Activated naive CD8-positive, alpha-beta T cell treated with anti-CD3 and anti-CD28 coated beads, Interleukin-2, amount 50 U/mL, for 16 hours (primary cell): ENCODE measurements at regions not wholly inside any gene's neighbourhood (a gene's known extent, or its start where the extent isn't known, plus 50 kb on each side); places are given as distances from the start of the nearest gene placed in this dataset.

Experiments
- DNase-seq: peaks from one replicate; pipeline ENCODE4 v3.0.0-alpha.2; 2020; ENCODE audit warnings: low read depth, low spot score

DNA sequence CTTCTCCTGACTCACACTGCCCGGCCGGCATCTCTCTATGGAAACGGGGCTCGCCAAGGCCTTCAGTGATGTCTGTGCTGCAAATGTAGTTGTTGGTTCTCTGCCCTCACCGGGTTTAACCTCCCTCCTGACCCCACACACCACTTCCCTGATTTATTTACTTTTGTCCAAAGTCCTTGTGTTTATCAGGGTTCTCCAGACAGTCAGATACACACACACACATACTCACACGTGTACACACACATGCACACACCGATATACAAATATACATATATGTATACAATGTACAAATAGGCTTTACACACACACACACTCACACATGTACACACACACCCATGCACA lies 647.0 kb downstream of the BRD1 start:
- no peak for DNase-seq

DNA sequence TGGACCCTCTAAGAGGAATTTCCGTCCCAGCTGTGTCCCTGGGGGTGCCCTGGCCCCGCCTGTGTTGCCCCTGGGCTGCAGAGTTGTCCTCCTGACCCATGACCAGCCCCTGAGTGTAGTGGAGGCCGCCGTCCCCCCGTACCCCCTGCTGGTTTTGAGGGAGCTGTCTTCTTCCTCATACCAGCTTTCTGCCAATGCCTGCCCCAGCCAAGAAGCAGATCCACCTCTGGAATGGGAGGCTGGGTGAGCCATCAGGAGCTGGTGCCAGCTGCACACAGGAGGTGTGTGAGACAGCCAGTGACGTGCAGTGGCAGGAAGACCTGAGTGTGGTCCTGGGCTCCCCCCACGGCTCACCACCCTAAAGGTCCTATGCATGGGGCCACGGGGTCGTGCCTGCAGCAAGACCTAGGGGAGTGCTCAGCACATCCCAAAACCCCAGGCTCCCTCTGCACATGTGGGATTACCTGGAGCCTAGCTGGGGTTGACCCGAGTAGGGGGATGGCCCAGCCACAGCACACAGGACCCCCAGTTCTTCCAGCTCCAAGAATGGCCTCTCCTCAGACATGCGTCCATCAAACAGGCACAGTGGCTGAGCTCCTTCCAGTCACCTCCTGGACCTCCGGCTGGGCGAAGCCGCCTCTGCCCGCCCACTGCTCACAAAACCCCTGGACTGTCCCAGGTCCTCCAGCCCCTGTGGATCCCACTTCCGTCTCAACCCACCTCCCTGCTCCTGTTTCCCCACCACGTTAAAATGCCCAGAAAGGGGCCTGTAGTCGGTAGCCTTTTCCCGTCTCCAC lies 647.6 kb downstream of the BRD1 start:
- no peak for DNase-seq

DNA sequence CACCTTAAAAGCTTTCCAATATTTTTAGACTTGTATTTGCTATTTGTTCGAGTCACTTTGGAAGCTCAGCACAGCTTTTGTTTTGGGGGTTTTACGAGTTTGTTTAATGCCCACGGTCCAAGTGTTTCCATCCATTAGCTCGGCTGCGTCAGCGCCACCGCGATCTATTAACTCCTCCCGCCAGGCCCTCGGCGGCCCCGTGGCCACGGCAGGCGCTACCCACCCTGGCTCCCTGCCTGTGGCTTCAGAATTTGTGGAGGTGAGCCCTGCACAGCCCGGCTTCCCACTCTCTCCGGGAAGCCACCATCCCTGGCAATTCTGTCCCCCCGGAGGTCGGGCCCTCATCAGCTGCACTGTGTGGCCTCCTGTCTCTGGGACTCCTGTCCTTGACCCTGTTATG lies 648.5 kb downstream of the BRD1 start:
- DNase-seq: no peak

DNA sequence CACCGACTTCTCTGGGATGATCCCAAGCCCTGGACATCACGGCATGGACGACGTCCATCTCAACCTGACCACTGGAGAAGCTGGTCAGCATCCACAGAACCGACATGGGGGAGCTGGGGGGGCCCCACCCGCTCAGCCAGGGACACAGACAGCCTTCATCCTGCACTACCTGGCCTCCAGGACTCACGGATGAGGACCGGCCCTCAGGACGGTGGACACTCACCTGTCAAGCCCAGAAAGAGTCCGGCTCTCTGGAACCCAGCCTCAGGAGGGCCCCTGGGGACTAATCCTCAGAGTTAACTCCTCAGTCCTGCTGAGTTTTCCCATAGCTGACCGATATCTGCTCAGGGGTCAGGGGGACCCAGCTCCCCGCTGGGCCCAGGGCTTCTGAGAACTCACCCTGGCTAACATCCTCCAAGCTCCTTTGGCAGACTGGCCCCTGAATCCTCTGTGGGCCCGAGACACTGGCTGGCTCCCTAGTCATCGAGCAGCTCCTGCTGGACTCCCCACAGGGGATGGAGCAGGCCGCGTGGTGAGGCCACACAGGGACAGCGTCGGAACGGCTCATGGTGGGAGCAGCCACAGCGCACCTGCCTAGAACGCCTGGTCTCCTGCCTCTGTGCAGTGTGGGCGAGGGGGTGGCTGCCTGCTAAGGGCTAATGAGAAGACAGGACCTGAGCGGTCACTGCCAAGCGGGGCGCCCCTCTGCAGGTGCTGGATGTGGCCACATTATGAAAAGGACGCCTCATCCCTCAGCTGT lies 649.2 kb downstream of the BRD1 start:
- DNase-seq: no peak

DNA sequence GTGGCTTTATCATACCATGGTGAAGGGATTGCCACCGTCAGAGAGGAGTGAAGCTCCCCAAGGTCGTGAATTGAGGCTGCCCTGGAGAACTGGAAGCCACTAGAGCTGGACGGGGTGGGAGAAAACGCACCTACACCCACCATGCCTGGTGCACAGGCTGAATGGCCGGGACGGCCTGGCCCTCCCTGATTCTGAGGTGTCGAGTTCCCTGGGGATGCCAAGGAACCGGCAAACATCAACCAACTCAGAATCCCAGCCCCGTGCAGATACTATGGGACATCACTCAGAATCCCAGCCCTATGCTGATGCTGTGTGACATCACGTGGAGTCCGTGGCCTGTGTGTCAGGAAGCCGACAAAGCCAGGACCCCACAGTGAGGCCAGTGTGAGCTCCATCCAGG lies 650.0 kb downstream of the BRD1 start:
- no peak for DNase-seq

DNA sequence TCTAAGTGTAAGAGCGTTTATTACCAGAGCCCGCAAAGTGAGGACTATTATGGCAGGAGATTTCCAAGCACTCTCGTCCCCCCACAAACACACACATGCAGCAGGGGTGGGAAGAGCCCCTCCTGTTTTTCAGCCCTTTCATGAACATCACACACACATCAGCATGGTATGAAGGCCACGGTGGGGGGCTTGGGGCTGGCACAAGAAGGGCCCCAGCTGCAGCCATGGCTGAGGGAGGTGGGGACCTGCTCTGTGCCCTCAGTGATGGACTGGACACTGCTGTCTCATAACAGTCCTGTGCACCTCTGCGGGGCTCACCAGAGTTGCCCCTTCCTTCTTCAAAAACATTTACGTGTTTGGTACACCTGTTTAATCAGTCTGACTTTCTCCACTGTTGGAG lies 650.7 kb downstream of the BRD1 start:
- DNase-seq: no peak

DNA sequence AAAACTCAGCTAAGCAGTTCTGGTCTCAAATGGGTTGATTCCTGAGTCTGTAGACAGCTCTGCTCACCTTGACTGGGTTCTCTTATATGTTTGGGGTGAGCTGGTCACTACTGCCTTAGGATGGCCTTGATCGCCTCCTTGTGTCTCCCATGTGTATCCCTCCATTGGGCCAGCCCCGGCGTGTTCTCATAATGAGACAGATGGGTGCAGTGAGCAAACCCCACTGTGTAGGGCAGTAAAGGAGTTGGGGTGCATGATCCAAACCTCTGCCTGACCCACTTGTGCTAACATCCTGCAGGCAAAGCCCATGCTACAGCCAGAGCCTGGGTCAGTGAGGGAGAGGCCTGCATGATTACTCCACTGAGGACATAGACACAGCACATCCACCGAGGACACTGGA lies 657.6 kb downstream of the BRD1 start:
- no peak for DNase-seq

DNA sequence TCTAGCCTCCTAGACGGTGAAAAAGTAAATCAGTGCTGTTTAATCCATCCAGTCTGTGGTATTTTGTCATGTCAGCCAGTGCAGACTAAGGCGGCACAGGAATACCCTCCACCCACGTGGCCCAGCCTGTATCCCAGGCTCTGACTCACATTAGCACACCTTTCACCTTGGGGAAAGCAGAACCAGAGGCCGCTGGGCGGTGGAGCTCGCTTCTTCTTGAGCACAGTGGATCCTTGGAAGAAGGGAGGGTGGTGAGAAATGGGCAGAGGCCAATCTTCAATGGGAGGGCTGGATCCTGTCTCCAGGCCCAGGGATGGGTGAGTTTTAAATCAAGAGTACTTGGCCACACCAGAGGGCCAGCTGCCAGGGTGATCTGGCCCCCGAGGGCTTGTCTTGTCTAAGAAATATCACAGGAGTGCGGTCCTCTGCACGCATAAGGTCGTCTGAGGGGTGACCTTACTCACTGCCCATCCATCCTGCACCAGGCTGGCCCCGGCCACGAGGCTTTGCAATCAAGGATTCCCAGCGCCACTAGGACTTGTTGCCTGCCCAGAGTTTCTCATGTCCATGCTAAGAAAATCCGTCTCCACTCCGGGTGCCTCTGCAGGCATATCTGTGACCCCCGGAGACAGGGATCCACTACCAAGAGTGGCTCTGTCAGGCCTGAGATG lies 658.5 kb downstream of the BRD1 start:
- no peak for DNase-seq

DNA sequence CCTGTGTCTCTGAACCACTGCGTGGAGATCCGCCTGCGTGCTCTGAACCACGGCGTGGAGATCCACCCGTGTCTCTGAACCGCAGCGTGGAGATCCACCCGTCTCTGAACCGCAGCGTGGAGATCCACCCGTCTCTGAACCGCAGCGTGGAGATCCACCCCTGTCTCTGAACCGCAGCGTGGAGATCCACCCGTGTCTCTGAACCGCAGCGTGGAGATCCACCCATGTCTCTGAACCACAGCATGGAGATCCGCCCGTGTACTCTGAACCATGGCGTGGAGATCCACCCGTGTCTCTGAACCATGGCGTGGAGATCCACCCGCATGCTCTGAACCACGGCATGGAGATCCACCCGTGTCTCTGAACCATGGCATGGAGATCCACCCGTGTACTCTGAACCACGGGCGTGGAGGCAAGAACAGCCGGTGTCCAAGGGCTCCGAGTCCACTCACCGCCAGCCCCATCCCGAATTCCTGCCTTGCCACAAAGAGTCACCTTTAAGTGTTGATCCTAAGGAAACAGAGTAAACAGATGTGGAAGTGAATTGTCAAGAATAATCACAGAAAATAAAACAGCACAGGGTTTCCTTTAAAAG lies 659.4 kb downstream of the BRD1 start:
- no peak for DNase-seq

DNA sequence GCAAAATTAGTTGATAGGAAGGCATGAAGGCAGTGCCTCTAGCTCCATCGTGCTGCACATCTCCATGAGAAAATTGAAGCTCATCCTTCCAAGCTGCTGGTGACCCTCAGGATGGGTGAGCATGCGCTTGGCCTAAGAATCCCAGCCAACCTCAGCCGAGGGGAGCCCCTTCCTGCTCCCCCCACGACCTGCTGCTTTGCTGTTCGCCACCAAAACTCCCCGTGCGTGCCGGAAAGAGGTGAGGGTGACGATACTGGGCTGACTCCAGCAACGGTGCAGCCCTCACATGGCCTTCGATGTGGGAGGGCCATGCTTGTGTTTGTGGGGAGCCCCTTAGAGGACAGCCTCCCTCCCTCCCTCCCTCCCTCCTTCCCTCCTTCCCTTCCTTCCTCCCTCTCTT lies 660.9 kb downstream of the BRD1 start:
- no peak for DNase-seq

DNA sequence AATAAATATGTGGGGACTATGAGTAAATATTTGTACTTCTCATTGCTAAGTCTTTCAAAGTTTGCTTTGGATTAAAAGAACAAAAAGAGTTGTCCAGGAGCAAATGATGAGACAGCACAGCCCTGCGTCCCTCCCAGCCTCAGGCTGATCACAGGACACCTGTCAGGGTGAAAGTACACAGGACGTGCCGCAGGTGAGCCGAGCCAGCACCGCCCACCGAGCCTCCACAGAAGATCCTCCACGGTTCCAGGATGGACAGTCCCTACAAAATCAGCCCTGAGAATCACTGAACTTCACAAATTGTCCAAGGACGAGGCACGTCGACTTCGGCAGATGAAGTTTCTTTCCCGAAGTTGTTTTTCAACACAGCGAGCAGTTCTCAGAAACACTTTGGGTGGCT lies 661.5 kb downstream of the BRD1 start:
- no peak for DNase-seq

DNA sequence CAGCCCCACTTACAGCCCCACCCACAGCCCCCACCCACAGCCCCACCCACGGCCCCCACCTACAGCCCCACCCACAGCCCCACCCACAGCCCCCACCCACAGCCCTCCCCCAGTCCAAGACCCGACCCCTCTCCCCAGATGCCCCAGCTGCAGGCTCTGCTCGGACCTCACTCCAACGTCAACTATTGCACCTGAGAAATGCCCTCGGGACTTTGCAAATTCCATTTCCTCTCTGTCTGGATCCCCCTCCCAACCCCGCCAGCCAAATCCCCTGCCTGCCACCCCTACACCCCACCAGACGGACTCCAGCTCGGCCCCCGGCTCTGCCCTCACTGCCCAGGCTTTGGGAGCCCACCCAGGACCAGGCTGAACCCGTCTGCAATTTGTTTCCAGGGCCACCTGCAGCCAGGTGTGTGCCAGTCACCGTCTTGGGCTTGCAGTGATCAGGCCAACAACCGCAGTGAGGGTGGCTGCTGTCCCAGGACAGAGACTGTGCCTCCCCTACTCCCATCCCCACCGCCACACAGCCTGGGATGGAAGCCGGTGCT lies 662.8 kb downstream of the BRD1 start:
- no peak for DNase-seq

DNA sequence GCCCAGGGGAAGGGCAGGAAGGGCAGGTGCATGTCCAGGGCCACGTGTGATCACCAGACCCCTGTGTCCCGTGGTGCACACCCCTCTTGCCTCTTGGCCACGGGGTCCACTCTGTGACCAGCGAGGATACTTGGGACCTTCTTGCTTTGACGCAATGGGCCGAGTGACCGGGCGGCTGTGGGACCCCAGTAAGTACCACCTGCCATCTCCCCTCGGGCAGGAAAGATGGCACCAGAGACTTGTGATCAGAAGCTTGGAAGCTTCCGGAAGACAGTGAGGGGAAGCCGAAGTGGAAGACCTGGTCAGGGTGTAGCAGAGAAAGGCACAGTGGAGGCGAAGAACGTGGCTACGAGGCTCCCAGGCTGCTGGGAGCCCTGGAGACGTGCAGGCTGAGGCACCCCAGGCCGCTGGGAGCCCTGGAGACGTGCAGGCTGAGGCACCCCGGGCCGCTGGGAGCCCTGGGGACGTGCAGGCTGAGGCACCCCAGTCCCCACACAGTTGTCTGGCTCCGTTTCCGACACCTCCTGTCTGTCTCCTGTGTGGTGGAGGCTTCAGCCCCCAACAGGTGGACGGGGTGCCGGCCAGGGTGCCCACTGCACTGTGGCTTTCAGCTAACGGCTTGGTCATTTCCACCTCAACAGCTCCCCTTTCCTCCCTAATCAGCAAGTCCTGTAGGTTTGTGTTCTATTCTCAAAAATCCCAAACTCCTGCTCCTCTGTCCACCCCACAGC lies 663.5 kb downstream of the BRD1 start:
- DNase-seq: no peak

DNA sequence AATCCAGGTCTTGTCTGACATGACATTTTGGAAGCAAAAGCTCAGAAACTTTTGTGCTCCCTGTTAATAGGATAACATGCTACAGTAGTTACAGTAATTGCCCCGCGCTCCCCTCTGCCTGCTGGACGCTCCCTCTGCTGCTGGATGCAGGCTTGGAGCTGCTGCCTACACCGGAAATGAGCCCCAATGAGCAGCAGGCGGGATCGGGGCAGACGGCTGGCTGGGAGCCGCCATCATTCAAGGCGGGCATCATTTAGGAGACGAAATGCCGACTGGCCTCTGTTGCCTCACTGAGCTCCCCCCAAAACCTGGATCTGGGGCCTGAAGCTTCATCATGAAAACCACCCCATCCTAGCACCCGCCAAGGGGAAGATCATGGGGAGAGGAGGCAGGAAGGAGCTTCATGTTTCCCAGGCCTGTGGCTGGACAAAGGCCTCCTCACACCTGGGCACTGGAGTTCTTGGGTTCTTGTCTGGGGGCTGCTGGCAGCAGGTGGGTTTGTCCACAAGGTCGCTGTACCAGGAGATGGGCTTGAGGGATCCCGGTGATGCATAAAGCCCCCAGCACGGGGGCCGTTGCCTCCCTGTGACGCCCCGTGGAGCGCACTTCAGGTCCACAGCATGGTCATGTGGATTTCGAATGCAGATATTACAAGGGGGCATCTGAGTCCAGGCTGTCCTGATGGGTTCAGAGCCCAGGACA lies 664.3 kb downstream of the BRD1 start:
- DNase-seq: no peak

DNA sequence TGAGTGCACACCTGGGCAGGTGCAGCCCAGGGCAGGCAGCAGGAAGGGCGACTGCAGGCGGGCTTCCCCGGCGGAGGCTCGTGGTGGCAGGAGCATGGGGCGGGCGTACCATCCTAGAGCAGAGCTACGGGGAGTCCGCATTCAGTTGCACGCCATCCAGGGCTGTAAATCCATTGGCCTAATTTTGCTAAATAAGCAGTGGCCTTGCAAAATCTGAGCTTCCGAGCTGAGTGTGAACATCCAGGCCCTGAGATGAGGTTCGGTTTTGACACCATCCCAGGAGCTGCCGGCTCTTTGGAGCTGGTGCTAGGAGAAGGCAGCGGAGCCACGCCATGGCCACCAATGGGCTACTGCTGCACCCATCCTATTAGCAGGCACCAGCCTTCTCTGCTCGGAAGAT lies 664.8 kb downstream of the BRD1 start:
- DNase-seq: no peak

DNA sequence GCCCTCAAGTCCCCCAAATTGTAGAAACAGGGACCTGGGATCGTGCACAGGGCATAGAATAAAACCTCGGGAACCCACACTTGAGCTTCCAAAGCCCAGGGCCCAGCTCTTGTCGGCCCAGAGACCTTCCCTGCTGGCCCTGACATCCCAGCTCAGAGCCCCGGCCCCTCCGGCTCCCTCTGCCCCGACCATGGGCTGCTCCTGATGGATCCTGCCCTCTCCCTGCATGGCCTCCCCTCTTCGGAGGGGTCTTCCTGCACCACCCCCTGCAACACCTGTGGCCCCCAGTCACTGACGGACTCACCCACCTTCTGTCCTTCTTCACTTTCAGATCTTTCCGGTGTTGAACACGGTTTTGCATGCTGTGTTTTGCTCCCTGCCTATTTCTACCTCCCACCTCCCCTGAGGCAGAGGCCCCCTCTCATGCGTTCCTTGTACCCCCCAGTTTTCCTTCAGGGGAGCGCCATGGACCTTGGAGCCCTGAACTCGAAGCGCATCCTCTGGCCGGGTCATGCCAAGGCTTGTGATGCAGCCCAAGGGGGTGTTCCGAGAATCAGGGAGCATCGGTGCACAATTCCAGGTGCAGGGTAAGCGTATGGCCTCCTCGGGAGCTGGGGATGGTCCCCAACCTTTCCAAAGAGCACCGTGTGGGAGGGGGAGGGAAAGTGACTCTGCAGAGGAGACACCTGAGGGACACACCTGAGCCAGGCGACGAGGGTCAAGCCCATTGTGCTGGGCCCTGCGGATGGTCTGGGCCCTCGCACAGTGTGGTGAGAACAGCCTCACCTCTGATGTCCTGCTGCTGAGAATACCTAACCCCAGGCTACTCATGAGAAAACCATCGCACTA lies 666.4 kb downstream of the BRD1 start:
- DNase-seq: no peak

DNA sequence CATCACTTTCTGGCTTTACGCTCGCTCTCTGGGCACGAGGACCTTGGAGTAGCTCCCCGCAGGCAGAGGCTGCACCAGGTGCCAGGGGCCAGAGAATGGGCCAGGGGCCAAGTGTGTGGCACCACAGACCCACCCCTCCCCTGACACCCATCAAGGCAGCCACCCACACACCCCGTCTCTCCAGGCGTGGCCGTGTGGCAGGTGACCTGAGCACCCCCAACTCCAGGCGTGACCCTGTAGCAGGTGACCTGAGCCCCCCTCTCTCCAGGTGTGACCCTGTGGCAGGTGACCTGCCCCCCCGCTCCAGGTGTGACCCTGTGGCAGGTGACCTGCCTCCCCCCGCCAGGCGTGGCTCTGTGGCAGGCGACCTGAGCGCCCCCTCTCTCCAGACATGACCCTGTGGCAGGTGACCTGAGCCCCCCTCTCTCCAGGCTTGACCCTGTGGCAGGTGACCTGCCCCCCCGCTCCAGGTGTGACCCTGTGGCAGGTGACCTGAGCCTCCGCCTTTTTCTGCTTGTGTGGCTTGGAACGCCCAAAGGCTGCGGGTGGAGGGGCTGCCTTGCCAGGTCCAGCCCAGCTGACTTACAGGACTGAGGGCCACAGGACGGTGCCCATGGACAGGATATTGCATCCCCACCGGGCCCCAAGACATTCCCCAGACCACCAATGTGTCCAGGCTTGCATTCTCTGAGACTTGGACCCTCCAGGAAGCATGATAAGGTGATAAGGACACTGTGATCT lies 667.2 kb downstream of the BRD1 start:
- DNase-seq: no peak

DNA sequence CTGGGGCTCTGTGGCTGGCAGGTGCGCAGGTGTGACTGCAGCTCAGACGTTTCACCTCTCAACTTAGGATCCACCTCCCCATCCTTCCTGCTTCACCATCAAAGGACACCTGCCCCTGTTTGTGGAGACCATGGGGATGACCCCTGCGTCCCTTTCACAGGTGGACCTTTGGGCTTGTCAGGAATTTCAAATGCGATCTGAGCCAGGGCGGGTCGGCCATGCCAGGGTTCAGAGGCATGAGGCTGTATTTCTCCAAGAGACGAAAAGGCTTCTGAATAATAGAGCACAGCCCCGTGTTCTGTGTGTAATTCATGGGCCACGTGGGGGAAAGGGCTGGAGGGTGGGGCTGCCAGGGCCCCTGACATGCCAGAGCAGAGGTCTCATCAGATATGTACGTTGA lies 668.0 kb downstream of the BRD1 start:
- no peak for DNase-seq
